ENCODE measurements at regions not wholly inside any gene's neighbourhood (a gene's known extent, or its start where the extent isn't known, plus 50 kb on each side); places are given as distances from the start of the nearest gene placed in this dataset.

- H3K9me3 Mint-ChIP-seq (ENCODE audit: low read depth), result no peaks in the 10 kb centered on the region
- H3K27me3 Mint-ChIP-seq, result no peaks in the 10 kb centered on the region
- H3K36me3 Mint-ChIP-seq (ENCODE audit: low read depth), result no peaks in the 10 kb centered on the region
- DNase-seq, result no peak
- H3K27ac Mint-ChIP-seq, result no peak overlapping the region
- H3K4me1 Mint-ChIP-seq, result no peaks in the 10 kb centered on the region
- ChIA-PET CTCF (no interaction called here), POLR2A (no interaction called here)
- ATAC-seq, result no peak
- H3K4me3 Mint-ChIP-seq, result no peak overlapping the region
- intact Hi-C loops (cut with DNase I, micrococcal nuclease), result no loop called here
These were observed 295.1 kb upstream of the SOX9 start for GRCh38 chr17:71825687-71826086.

- no peaks in the 10 kb centered on the region for H3K9me3 Mint-ChIP-seq (ENCODE audit: low read depth)
- ATAC-seq, result no peak
These were observed 292.6 kb upstream of the SOX9 start for GRCh38 chr17:71828182-71828596.

GRCh38 chr17:71830866-71831265 is 290.0 kb upstream of the SOX9 start:
- intact Hi-C loops (cut with DNase I, micrococcal nuclease), result no loop called here
- H3K27me3 Mint-ChIP-seq, result no peaks in the 10 kb centered on the region
- no peak overlapping the region for H3K4me3 Mint-ChIP-seq
- ChIA-PET CTCF (no interaction called here), POLR2A (no interaction called here)
- no peak overlapping the region for H3K27ac Mint-ChIP-seq
- ATAC-seq (no peak), DNase-seq (no peak)
- no peaks in the 10 kb centered on the region for H3K4me1 Mint-ChIP-seq
- H3K9me3 Mint-ChIP-seq (ENCODE audit: low read depth), result no peaks in the 10 kb centered on the region
- no peaks in the 10 kb centered on the region for H3K36me3 Mint-ChIP-seq (ENCODE audit: low read depth)

More at GRCh38 chr17:71828182-71828596, 292.6 kb upstream of the SOX9 start:
- Mint-ChIP-seq H3K4me1 (no peaks in the 10 kb centered on the region), H3K27me3 (no peaks in the 10 kb centered on the region), H3K4me3 (no peak overlapping the region), H3K27ac (no peak overlapping the region), H3K36me3 (ENCODE audit: low read depth) (no peaks in the 10 kb centered on the region)
- ChIA-PET POLR2A (no interaction called here), CTCF (no interaction called here)
- intact Hi-C loops (cut with DNase I, micrococcal nuclease), result no loop called here
- DNase-seq, result no peak

- no peaks in the 10 kb centered on the region for H3K27me3 Mint-ChIP-seq
- intact Hi-C loops (cut with DNase I, micrococcal nuclease), result no loop called here
- H3K36me3 Mint-ChIP-seq (ENCODE audit: low read depth), result no peaks in the 10 kb centered on the region
- ChIA-PET POLR2A (no interaction called here), CTCF (no interaction called here)
- no peak overlapping the region for H3K27ac Mint-ChIP-seq
- peaks cover 19% of the 10 kb centered on the region for H3K9me3 Mint-ChIP-seq (ENCODE audit: low read depth)
- no peak overlapping the region for H3K4me3 Mint-ChIP-seq
- no peak for DNase-seq
- ATAC-seq, result no peak
- H3K4me1 Mint-ChIP-seq, result no peaks in the 10 kb centered on the region
These were observed 277.8 kb upstream of the SOX9 start for GRCh38 chr17:71842986-71843385.

- ChIA-PET CTCF (no interaction called here), POLR2A (no interaction called here)
- Mint-ChIP-seq H3K4me1 (no peaks in the 10 kb centered on the region), H3K27ac (no peak overlapping the region), H3K4me3 (no peak overlapping the region), H3K36me3 (ENCODE audit: low read depth) (no peaks in the 10 kb centered on the region), H3K27me3 (no peaks in the 10 kb centered on the region), H3K9me3 (ENCODE audit: low read depth) (peaks cover 16% of the 10 kb centered on the region)
- DNase-seq (no peak), ATAC-seq (no peak)
- intact Hi-C loops (cut with DNase I, micrococcal nuclease), result no loop called here
These were observed 275.5 kb upstream of the SOX9 start for GRCh38 chr17:71845337-71845736.

GRCh38 chr17:71846561-71847110 is 274.2 kb upstream of the SOX9 start:
- ATAC-seq, result no peak
- Mint-ChIP-seq H3K36me3 (ENCODE audit: low read depth) (no peaks in the 10 kb centered on the region), H3K27ac (no peak overlapping the region), H3K9me3 (ENCODE audit: low read depth) (peaks cover 17% of the 10 kb centered on the region), H3K4me1 (no peaks in the 10 kb centered on the region), H3K27me3 (no peaks in the 10 kb centered on the region), H3K4me3 (no peak overlapping the region)
- ChIA-PET CTCF (no interaction called here), POLR2A (no interaction called here)
- no peak for DNase-seq
- intact Hi-C loops (cut with DNase I, micrococcal nuclease), result no loop called here

- peaks cover 8% of the 10 kb centered on the region for H3K9me3 Mint-ChIP-seq (ENCODE audit: low read depth)
- no peaks in the 10 kb centered on the region for H3K36me3 Mint-ChIP-seq (ENCODE audit: low read depth)
- ChIA-PET POLR2A (no interaction called here), CTCF (no interaction called here)
- no peak for DNase-seq
- no peaks in the 10 kb centered on the region for H3K4me1 Mint-ChIP-seq
- no peaks in the 10 kb centered on the region for H3K27me3 Mint-ChIP-seq
- no peak for ATAC-seq
- H3K27ac Mint-ChIP-seq, result no peak overlapping the region
- H3K4me3 Mint-ChIP-seq, result no peak overlapping the region
- intact Hi-C loops (cut with DNase I, micrococcal nuclease), result no loop called here
These were observed 270.7 kb upstream of the SOX9 start for GRCh38 chr17:71849783-71850768.

GRCh38 chr17:71850812-71851211 is 270.0 kb upstream of the SOX9 start:
- ChIA-PET POLR2A (no interaction called here), CTCF (no interaction called here)
- no peak overlapping the region for H3K27ac Mint-ChIP-seq
- no peaks in the 10 kb centered on the region for H3K27me3 Mint-ChIP-seq
- DNase-seq (no peak), ATAC-seq (no peak)
- H3K36me3 Mint-ChIP-seq (ENCODE audit: low read depth), result no peaks in the 10 kb centered on the region
- H3K4me3 Mint-ChIP-seq, result no peak overlapping the region
- H3K9me3 Mint-ChIP-seq (ENCODE audit: low read depth), result peaks cover 4% of the 10 kb centered on the region
- intact Hi-C loops (cut with DNase I, micrococcal nuclease), result no loop called here
- no peaks in the 10 kb centered on the region for H3K4me1 Mint-ChIP-seq

- DNase-seq (no peak), ATAC-seq (no peak)
- no peaks in the 10 kb centered on the region for H3K27me3 Mint-ChIP-seq
- intact Hi-C loops (cut with DNase I, micrococcal nuclease), result no loop called here
- H3K4me3 Mint-ChIP-seq, result no peak overlapping the region
- POLR2A ChIA-PET, result interaction anchor here (0.6 kb wide), 1 partner anchor 456 kb away, joined by 14 read pairs; no protein-coding TSS in a partner anchor
- no peaks in the 10 kb centered on the region for H3K36me3 Mint-ChIP-seq (ENCODE audit: low read depth)
- CTCF ChIA-PET, result interaction anchor here (1.0 kb wide), 1 partner anchor 17 kb away, joined by 3 read pairs; no protein-coding TSS in a partner anchor
- H3K4me1 Mint-ChIP-seq, result no peaks in the 10 kb centered on the region
- no peak overlapping the region for H3K27ac Mint-ChIP-seq
- peaks cover 4% of the 10 kb centered on the region for H3K9me3 Mint-ChIP-seq (ENCODE audit: low read depth)
These were observed 265.8 kb upstream of the SOX9 start for GRCh38 chr17:71855010-71855409.

- Mint-ChIP-seq H3K4me3 (no peak overlapping the region), H3K9me3 (ENCODE audit: low read depth) (peaks cover 5% of the 10 kb centered on the region), H3K27me3 (no peaks in the 10 kb centered on the region), H3K36me3 (ENCODE audit: low read depth) (no peaks in the 10 kb centered on the region), H3K4me1 (no peaks in the 10 kb centered on the region), H3K27ac (no peak overlapping the region)
- no peak for DNase-seq
- intact Hi-C loops (cut with DNase I, micrococcal nuclease), result no loop called here
- no peak for ATAC-seq
- CTCF ChIA-PET, result interaction anchor here (0.5 kb wide), 1 partner anchor 595 kb away, joined by 3 read pairs; no protein-coding TSS in a partner anchor
- POLR2A ChIA-PET, result no interaction called here
These were observed 256.1 kb upstream of the SOX9 start for GRCh38 chr17:71864755-71865154.

GRCh38 chr17:71866095-71866494 is 254.7 kb upstream of the SOX9 start:
- ChIA-PET POLR2A (no interaction called here), CTCF (no interaction called here)

GRCh38 chr17:71869293-71869692 is 251.5 kb upstream of the SOX9 start:
- CTCF ChIA-PET, result interaction anchor here (0.7 kb wide), 1 partner anchor 1149 kb away, joined by 3 read pairs; no protein-coding TSS in a partner anchor
- intact Hi-C loops (cut with DNase I, micrococcal nuclease), result no loop called here
- DNase-seq (no peak), ATAC-seq (no peak)
- no peaks in the 10 kb centered on the region for H3K36me3 Mint-ChIP-seq (ENCODE audit: low read depth)
- POLR2A ChIA-PET, result no interaction called here
- H3K4me3 Mint-ChIP-seq, result no peak overlapping the region
- no peaks in the 10 kb centered on the region for H3K27me3 Mint-ChIP-seq
- H3K9me3 Mint-ChIP-seq (ENCODE audit: low read depth), result peaks cover 5% of the 10 kb centered on the region
- H3K4me1 Mint-ChIP-seq, result no peaks in the 10 kb centered on the region
- no peak overlapping the region for H3K27ac Mint-ChIP-seq

More at GRCh38 chr17:71866095-71866494, 254.7 kb upstream of the SOX9 start:
- Mint-ChIP-seq H3K9me3 (ENCODE audit: low read depth) (peaks cover 3% of the 10 kb centered on the region), H3K36me3 (ENCODE audit: low read depth) (no peaks in the 10 kb centered on the region), H3K4me3 (no peak overlapping the region), H3K27ac (no peak overlapping the region), H3K27me3 (no peaks in the 10 kb centered on the region), H3K4me1 (no peaks in the 10 kb centered on the region)
- DNase-seq, result no peak
- intact Hi-C loops (cut with DNase I, micrococcal nuclease), result no loop called here
- ATAC-seq, result no peak
